A673 (cell line): ENCODE measurements at regions not wholly inside any gene's neighbourhood (a gene's known extent, or its start where the extent isn't known, plus 50 kb on each side); places are given as distances from the start of the nearest gene placed in this dataset.

ENCODE experiments used
- BruUV-seq: library from RNA; stranded (reverse); fragments of 400-500 nt; replicated peaks from 2 replicates; lab custom pipeline; 2021; lab: Mats Ljungman, UMichigan
- CTCF ChIA-PET: fragments of 300-600 bp; sonication (Branson Sonifier 250); formaldehyde crosslinking; loops from one replicate; lab custom pipeline; 2022; ENCODE audit warnings: antibody characterized with exemption; lab: Charles Lee
- POLR2A ChIA-PET: fragments of 300-600 bp; sonication (Branson Sonifier 250); formaldehyde crosslinking; loops from one replicate; lab custom pipeline; 2022; ENCODE audit warnings: antibody characterized with exemption; ENCODE audit not compliant: low non-redundant PET; lab: Charles Lee
- DNase-seq: peaks from one replicate; pipeline ENCODE4 v3.0.0-alpha.2; 2015; ENCODE audit warnings: low spot score
- H3K27ac ChIP-seq: fragments of 200-600 bp; sonication (generic); 2 replicates; pipeline ENCODE4 v1.5.1; 2016; ENCODE audit warnings: mixed run types, low read depth, mild to moderate bottlenecking, mixed read lengths, antibody characterized with exemption, low read length; ENCODE audit not compliant: poor library complexity, severe bottlenecking
- H3K27me3 ChIP-seq: fragments of 200-600 bp; sonication (generic); replicated peaks from 2 replicates; pipeline ENCODE4 v1.6.1; 2017; ENCODE audit warnings: mixed run types, low read depth, mild to moderate bottlenecking, mixed read lengths, antibody characterized with exemption, low read length; ENCODE audit not compliant: insufficient read depth, poor library complexity
- H3K36me3 ChIP-seq: fragments of 200-600 bp; sonication (generic); 2 replicates; pipeline ENCODE4 v1.6.1; 2016; ENCODE audit warnings: mixed run types, mild to moderate bottlenecking, mixed read lengths, antibody characterized with exemption, low read length; ENCODE audit not compliant: insufficient read depth, poor library complexity, severe bottlenecking
- H3K4me1 ChIP-seq: fragments of 200-600 bp; sonication (generic); 2 replicates; pipeline ENCODE4 v1.6.1; 2017; ENCODE audit warnings: mixed run types, mild to moderate bottlenecking, mixed read lengths, antibody characterized with exemption, low read length; ENCODE audit not compliant: insufficient read depth, poor library complexity, severe bottlenecking
- H3K4me3 ChIP-seq: fragments of 200-600 bp; sonication (generic); 2 replicates; pipeline ENCODE4 v1.5.1; 2016; ENCODE audit warnings: low read depth, mixed run types, mild to moderate bottlenecking, mixed read lengths, low read length; ENCODE audit not compliant: poor library complexity, severe bottlenecking
- H3K9me3 ChIP-seq: fragments of 200-600 bp; sonication (generic); 2 replicates; pipeline ENCODE4 v1.6.1; 2016; ENCODE audit warnings: mixed run types, low read depth, mild to moderate bottlenecking, mixed read lengths, antibody characterized with exemption, low read length; ENCODE audit not compliant: poor library complexity, severe bottlenecking
- CTCF ChIP-seq: fragments of 300-800, 200-600 bp; sonication (generic); conservative IDR thresholded peaks from 2 replicates; pipeline ENCODE4 v1.5.1; 2017; ENCODE audit warnings: low read depth, mild to moderate bottlenecking, antibody characterized with exemption, low read length, moderate library complexity, mixed read lengths
- EZH2 ChIP-seq: fragments of 200-600 bp; sonication (generic); IDR thresholded peaks from 2 replicates; pipeline ENCODE4 v1.6.1; 2017; ENCODE audit warnings: borderline replicate concordance, low read depth, mild to moderate bottlenecking, mixed read lengths, antibody characterized with exemption, low read length; ENCODE audit not compliant: poor library complexity, severe bottlenecking
- intact Hi-C: fragments of 100-400 bp; cut with micrococcal nuclease; formaldehyde crosslinking; loops from one replicate; pipeline ENCODE4 v1.10.0; 2022; ENCODE audit not compliant: unreplicated experiment

GRCh38 chr5:148733601-148734438 is 79.5 kb upstream of the HTR4 start:
- Histone ChIP-seq H3K27ac (no peak overlapping the region), H3K9me3 (no peaks in the 10 kb centered on the region), H3K36me3 (no peaks in the 10 kb centered on the region), H3K4me3 (no peak overlapping the region), H3K4me1 (no peaks in the 10 kb centered on the region), H3K27me3 (peaks cover 67% of the 10 kb centered on the region)
- ChIA-PET CTCF (interaction anchor here (1.0 to 2.0 kb wide), 2 partner anchors 224 to 381 kb away, joined by 3 to 10 read pairs; no protein-coding TSS in a partner anchor), POLR2A (no interaction called here)
- no peak for TF ChIP-seq EZH2
- TF ChIP-seq CTCF: peak; percentile 73
- intact Hi-C loops: loop anchor here (1.0 to 5.0 kb wide), 3 partner anchors 301 to 828 kb away; no protein-coding TSS in a partner anchor
- BruUV-seq: no TSS peak
- DNase-seq: peak; percentile 75

GRCh38 chr5:148734518-148734917 is 80.2 kb upstream of the HTR4 start:
- TF ChIP-seq CTCF (no peak), EZH2 (no peak)
- Histone ChIP-seq H3K36me3 (no peaks in the 10 kb centered on the region), H3K4me1 (no peaks in the 10 kb centered on the region), H3K4me3 (no peak overlapping the region), H3K9me3 (no peaks in the 10 kb centered on the region), H3K27me3 (peaks cover 64% of the 10 kb centered on the region), H3K27ac (no peak overlapping the region)
- intact Hi-C loops: loop anchor here (5.0 kb wide), 1 partner anchor 828 kb away; no protein-coding TSS in a partner anchor
- BruUV-seq: no TSS peak
- POLR2A ChIA-PET: no interaction called here
- CTCF ChIA-PET: interaction anchor here (1.0 kb wide), 1 partner anchor 223 kb away, joined by 3 read pairs; no protein-coding TSS in a partner anchor
- DNase-seq: no peak

- Histone ChIP-seq H3K4me1 (no peaks in the 10 kb centered on the region), H3K9me3 (no peaks in the 10 kb centered on the region), H3K4me3 (no peak overlapping the region), H3K36me3 (no peaks in the 10 kb centered on the region), H3K27me3 (peaks cover 61% of the 10 kb centered on the region), H3K27ac (no peak overlapping the region)
- no TSS peak for BruUV-seq
- no peak for TF ChIP-seq CTCF
- no peak for TF ChIP-seq EZH2
- POLR2A ChIA-PET: no interaction called here
- CTCF ChIA-PET: no interaction called here
- DNase-seq: no peak
- intact Hi-C loops: no loop called here
Observed at GRCh38 chr5:148735301-148735835, 81.0 kb upstream of the HTR4 start.
